ENCODE measurements at regions not wholly inside any gene's neighbourhood (a gene's known extent, or its start where the extent isn't known, plus 50 kb on each side); places are given as distances from the start of the nearest gene placed in this dataset.

GRCh38 chr6:43917878-43918382 is 147.9 kb downstream of the VEGFA start:
- no peak for TF ChIP-seq CTCF (IDR thresholded peaks at IDR 0.05)
- no peak for TF ChIP-seq POLR2AphosphoS5 (IDR thresholded peaks at IDR 0.05)
- TF ChIP-seq POLR2A (IDR thresholded peaks at IDR 0.05) = no peak

Data from breast epithelium (tissue), 3 donors.